Colonic mucosa (tissue), 4 donors: ENCODE measurements at regions not wholly inside any gene's neighbourhood (a gene's known extent, or its start where the extent isn't known, plus 50 kb on each side); places are given as distances from the start of the nearest gene placed in this dataset.
"Not testable (repeated sequence)": the region's sequence is repeated elsewhere in the genome, so short reads cannot be mapped to it uniquely, and the experiment has no call there.

Experiments used
- DNase-seq: peaks from one replicate; pipeline ENCODE4 v3.0.0-alpha.2; 2020
- H3K27ac ChIP-seq: fragments of 200-600 bp; one replicate; pipeline ENCODE4 v1.8.0; 2021
- H3K27me3 ChIP-seq: fragments of 200-600 bp; one replicate; pipeline ENCODE4 v1.8.0; 2021
- H3K36me3 ChIP-seq: fragments of 200-600 bp; one replicate; pipeline ENCODE4 v1.8.0; 2021
- H3K4me1 ChIP-seq: fragments of 200-600 bp; one replicate; pipeline ENCODE4 v1.8.0; 2021; ENCODE audit warnings: mild to moderate bottlenecking
- H3K4me3 ChIP-seq: fragments of 200-600 bp; one replicate; pipeline ENCODE4 v1.8.0; 2021
- H3K9ac ChIP-seq, 2 donors: one replicate each; pipeline ENCODE4 v1.7.0; 2013; ENCODE audit warnings: control low read depth in 2 of 2, low read depth in 2 of 2, low read length in 2 of 2
- H3K9me3 ChIP-seq: fragments of 200-600 bp; one replicate; pipeline ENCODE4 v1.8.0; 2021
- CTCF ChIP-seq: fragments of 200-600 bp; IDR thresholded peaks from one replicate; pipeline ENCODE4 v1.8.0; 2022; ENCODE audit warnings: antibody characterized with exemption, mild to moderate bottlenecking
- intact Hi-C: fragments of 100-400 bp; cut with DNase I; formaldehyde crosslinking; loops from one replicate; pipeline ENCODE4 v1.14.1; 2022
- donor health status: healthy.
- donor health status: DM: no; HTN: no; CAD: no.
- donor health status: DM: no; HTN: no; CAD: no.

- Histone ChIP-seq H3K4me3 (no peak overlapping the region), H3K27ac (no peak overlapping the region), H3K36me3 (no peaks in the 10 kb centered on the region), H3K9me3 (no peaks in the 10 kb centered on the region), H3K9ac (no peak overlapping the region), H3K4me1 (no peaks in the 10 kb centered on the region), H3K27me3 (no peaks in the 10 kb centered on the region)
- no peak for TF ChIP-seq CTCF
- DNase-seq: no peak
- intact Hi-C loops: no loop called here
Measured at GRCh38 chr16:79834720-79835119, 234.2 kb upstream of the MAF start.

GRCh38 chr16:79834003-79834402, 233.5 kb upstream of the MAF start:
- H3K36me3 ChIP-seq, H3K9me3 ChIP-seq, intact Hi-C loops: not testable (repeated sequence)

GRCh38 chr16:79833559-79833958, 233.0 kb upstream of the MAF start:
- no peak overlapping the region for H3K4me3 ChIP-seq
- intact Hi-C loops: no loop called here
- TF ChIP-seq CTCF: no peak
- no peaks in the 10 kb centered on the region for H3K27me3 ChIP-seq
- H3K27ac ChIP-seq: no peak overlapping the region
- no peaks in the 10 kb centered on the region for H3K9me3 ChIP-seq
- no peaks in the 10 kb centered on the region for H3K36me3 ChIP-seq
- no peak overlapping the region for H3K9ac ChIP-seq
- no peak for DNase-seq
- no peaks in the 10 kb centered on the region for H3K4me1 ChIP-seq

More at GRCh38 chr16:79834003-79834402, 233.5 kb upstream of the MAF start:
- H3K27me3 ChIP-seq, H3K4me3 ChIP-seq, H3K4me1 ChIP-seq, DNase-seq, H3K27ac ChIP-seq, H3K9ac ChIP-seq: not testable (repeated sequence)

GRCh38 chr16:79826732-79827475, 226.4 kb upstream of the MAF start:
- H3K27me3 ChIP-seq: no peaks in the 10 kb centered on the region
- H3K4me3 ChIP-seq: no peak overlapping the region
- TF ChIP-seq CTCF: no peak
- intact Hi-C loops: no loop called here
- no peak for DNase-seq
- H3K4me1 ChIP-seq: no peaks in the 10 kb centered on the region
- H3K36me3 ChIP-seq: no peaks in the 10 kb centered on the region
- H3K9ac ChIP-seq: no peak overlapping the region
- H3K27ac ChIP-seq: no peak overlapping the region
- H3K9me3 ChIP-seq: no peaks in the 10 kb centered on the region

- intact Hi-C loops: no loop called here
- no peak for TF ChIP-seq CTCF
Measured at GRCh38 chr16:79825002-79825401, 224.5 kb upstream of the MAF start.

GRCh38 chr16:79823639-79824038, 223.1 kb upstream of the MAF start:
- no peak for DNase-seq
- Histone ChIP-seq H3K36me3 (no peaks in the 10 kb centered on the region), H3K4me1 (no peaks in the 10 kb centered on the region), H3K9ac (no peak overlapping the region), H3K9me3 (no peaks in the 10 kb centered on the region), H3K4me3 (no peak overlapping the region), H3K27ac (no peak overlapping the region), H3K27me3 (no peaks in the 10 kb centered on the region)
- intact Hi-C loops: no loop called here
- TF ChIP-seq CTCF: no peak

More at GRCh38 chr16:79825002-79825401, 224.5 kb upstream of the MAF start:
- Histone ChIP-seq H3K9me3 (no peaks in the 10 kb centered on the region), H3K4me1 (no peaks in the 10 kb centered on the region), H3K9ac (no peak overlapping the region), H3K27ac (no peak overlapping the region), H3K4me3 (no peak overlapping the region), H3K36me3 (no peaks in the 10 kb centered on the region), H3K27me3 (no peaks in the 10 kb centered on the region)
- DNase-seq: no peak
